Left lobe of liver (tissue), 2 donors: ENCODE measurements at regions not wholly inside any gene's neighbourhood (a gene's known extent, or its start where the extent isn't known, plus 50 kb on each side); places are given as distances from the start of the nearest gene placed in this dataset.

Experiments used
- ATAC-seq: fragments of 200-7000 bp; cut with Tn5 transposase; one replicate; pipeline ENCODE4 v1.9.1; 2020; ENCODE audit warnings: mild to moderate bottlenecking, moderate library complexity
- DNase-seq: peaks from one replicate; pipeline ENCODE4 v3.0.0-alpha.2; 2020; ENCODE audit warnings: low spot score
- donor health status: DM: no; HTN: no; CAD: no; lungs with moderate emphysema.
- donor health status: DM: no; HTN: yes; CAD: no.

DNA sequence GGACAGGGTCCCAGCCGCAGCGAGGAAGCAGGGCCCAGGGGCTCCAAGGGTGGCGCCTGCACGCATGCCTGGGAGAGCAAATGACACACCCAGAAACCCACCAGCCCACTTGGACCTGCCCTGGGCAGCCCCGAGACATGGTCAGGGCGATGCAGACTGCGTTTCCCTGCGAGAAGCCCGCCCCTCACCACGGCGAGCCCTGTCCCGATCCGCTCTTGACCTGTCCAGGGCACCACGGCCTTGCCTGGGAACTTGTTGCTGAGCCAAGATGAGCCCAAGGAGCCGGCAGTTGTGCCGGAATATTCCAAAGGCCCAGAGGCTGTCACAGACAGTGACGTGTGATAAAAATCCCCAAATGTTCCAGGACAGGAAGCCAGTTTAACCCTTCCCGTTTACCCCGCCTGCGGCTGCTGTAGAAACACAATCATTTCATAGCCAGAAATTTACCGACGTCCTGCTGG lies 78.1 kb downstream of the SIK1 start:
- ATAC-seq (peak; percentile 50), DNase-seq (no peak)

DNA sequence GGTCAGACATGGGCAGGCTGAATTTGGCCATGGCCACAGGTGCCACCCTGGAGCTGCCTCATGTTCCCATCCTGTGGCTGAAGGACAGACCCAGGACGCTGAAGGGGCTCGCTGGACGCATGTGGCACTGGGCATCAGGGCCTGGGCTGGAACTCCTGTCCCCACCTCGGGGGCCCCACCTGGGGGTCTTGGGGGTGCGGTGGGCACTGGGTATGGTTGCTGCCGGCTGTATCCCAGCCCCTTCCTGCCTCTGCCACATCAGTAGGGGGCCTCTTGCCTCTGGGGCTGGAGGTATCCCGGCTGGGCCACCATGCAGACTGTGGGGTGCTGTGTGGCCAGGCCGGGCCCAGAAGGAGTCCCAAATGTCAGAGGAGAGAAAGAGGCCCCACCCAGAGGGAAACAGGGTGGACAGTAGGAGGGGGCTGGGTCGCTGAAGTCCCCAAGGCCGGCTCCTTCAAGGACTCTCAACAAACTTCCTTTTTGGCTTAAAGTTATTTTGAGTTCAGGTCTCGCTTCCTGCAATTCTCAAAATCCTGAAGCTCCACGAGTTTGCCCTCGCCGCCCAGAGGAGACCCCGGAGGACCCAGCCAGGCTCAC lies 78.7 kb downstream of the SIK1 start:
- ATAC-seq (peak; percentile 9), DNase-seq (no peak)

GRCh38 chr21:43347461-43348169 lies 79.3 kb downstream of the SIK1 start:
- DNase-seq (no peak), ATAC-seq (no peak)

- no peak for DNase-seq
- no peak for ATAC-seq
These were observed 80.4 kb downstream of the SIK1 start for GRCh38 chr21:43346551-43346950.

- no peak for DNase-seq
- no peak for ATAC-seq
These were observed 81.1 kb downstream of the SIK1 start for GRCh38 chr21:43345746-43346409.

DNA sequence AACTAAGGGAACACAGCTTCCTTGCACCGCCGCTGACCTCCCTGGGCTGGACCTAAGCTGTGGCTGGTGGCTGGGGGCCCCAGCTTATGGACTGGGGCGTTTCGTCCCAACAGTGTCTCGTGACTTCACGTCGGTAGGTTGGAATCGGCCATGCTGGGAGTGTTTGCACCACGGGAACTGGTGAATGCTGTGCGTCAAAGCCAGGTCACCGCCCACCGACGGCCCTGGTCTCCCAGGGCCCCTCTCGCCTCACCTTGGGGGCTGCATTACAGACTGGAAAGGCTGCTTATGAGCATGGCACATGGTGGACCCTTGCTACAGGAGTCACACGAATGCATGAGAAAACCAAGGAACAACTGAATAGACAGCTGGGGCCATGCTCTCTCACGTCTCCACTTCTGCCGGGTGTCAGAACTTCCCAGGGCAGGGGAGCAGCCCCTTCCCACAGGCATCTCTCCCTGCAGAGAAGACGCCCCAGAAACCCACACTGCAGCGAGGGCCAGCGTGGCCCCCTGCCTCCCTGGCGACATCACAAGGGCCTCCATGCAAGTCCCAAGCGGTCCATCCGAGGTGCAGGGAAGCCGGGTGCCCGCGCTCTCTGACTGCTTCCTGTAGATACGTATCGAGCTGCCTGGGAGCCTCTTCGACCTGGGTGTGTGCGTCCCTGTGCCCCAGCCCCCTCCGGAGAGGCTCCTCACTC lies 81.7 kb downstream of the SIK1 start:
- no peak for ATAC-seq
- no peak for DNase-seq

GRCh38 chr21:43343992-43344886 lies 82.7 kb downstream of the SIK1 start:
- ATAC-seq = no peak
- DNase-seq = no peak

DNA sequence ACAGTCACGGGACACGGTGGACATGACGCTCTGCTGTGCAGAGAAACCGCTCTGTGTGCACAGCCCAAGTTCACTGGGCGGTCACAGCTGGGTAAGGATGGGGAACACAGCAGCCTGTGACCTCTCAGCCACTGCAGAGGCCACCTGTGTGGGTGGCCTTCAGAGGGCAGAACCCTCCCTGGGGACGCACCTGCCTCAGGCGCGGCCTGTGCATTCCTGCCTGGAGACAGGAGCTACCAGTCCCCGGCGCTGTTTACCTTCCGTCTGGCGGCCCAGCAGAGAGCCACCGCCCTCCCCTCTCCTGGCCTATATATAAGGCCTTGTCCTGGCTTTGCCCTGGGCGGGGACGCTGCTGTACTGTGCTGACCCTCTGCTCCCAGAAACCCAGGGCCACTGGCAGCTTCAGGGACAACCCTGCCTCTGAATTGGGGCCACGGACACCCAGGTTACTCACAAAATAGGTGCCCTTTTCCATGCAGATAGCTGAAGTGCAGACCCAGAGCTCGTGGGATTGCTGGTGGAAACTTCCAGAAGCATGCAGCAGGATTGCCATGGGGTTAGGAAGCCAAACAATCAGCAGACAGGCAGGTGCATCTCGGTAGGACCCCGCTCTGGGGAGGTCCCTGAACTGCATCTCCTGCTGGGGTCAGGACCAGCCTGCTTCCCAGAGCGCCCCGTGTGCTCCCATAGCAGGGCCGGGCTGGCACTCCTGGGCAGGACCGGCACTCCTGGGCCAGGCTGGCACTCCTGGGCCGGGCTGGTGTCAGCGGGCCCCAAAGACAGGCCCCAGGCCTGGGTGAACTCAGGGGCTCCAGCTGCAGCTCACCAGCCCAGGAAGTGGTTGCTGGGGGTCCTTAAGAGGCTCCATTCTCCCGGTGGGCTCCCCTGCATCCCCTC lies 83.6 kb downstream of the SIK1 start:
- ATAC-seq = peak; percentile 79
- peak; percentile 71 for DNase-seq

- ATAC-seq = no peak
These were observed 84.5 kb downstream of the SIK1 start for GRCh38 chr21:43342301-43342881.

GRCh38 chr21:43341378-43342161 lies 85.4 kb downstream of the SIK1 start:
- DNase-seq (no peak), ATAC-seq (no peak)

More at GRCh38 chr21:43342301-43342881, 84.5 kb downstream of the SIK1 start:
- DNase-seq = no peak

DNA sequence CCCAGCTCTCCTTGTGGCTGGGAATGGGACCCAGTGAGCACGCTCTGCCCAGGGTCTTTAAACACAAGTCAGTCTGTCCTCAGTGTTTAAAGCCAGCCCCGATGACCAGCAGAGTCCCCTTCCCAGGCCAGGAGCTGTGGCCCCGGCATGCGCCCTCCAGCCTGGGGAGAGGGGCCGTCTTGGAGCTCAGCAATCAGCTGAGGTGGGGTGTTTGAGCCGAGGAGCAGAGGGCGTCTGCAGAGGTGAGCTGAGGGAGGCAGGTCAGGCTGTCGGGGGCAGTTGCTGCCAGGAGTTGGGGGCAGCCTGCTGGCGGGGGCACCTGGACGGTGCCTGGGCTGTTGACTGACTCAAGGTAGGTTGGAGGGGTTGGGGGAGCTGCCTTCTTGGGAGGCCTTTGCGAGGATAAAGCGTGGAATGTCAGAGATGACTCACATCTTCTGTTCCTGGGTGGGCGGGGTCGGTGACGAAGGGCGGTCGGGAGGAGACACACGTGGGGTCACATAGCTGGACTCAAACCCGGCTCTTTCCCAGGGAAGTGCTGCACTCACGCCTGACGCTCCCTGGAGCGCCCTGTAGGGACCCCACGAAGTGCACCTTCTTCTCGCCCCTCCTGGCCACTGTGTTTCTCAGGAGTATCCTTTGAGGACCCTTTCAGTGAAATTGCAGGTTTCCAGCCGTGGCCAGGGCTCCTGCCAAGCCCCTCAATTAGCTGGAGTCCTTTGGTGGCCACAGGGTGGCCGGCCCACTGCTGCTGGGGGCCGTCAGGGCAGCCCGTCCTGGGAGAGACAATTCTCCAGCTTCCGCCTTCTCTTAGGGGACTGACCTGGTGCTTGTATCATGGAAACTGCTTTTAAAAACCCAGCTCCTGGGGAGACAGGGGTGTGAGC lies 86.2 kb downstream of the SIK1 start:
- DNase-seq (no peak), ATAC-seq (no peak)

GRCh38 chr21:43339668-43340067 lies 87.3 kb downstream of the SIK1 start:
- ATAC-seq (peak; percentile 71), DNase-seq (peak; percentile 68)

GRCh38 chr21:43338951-43339350 lies 88.0 kb downstream of the SIK1 start:
- no peak for ATAC-seq
- no peak for DNase-seq

GRCh38 chr21:43337901-43338655 lies 88.9 kb downstream of the SIK1 start:
- DNase-seq (no peak), ATAC-seq (no peak)

DNA sequence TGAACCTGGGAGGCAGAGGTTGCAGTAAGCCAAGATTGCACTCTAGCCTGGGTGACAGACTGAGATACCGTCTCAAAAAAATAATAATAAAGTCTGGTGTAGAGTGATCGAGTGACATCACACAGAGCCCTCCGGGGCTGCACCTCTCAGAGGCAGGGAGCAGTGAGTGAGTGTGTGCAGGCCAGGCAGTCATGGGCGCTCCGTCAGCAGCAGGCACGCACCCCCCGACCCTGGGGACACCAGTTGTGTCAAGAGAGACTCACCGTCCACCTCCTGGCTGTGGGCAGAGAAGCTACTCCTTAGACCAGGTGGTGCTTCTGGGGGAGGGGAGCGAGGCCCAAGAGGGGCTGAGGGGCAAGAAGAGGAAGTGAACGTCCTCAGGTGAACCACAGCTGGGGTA lies 91.8 kb downstream of the SIK1 start:
- DNase-seq (no peak), ATAC-seq (no peak)

DNA sequence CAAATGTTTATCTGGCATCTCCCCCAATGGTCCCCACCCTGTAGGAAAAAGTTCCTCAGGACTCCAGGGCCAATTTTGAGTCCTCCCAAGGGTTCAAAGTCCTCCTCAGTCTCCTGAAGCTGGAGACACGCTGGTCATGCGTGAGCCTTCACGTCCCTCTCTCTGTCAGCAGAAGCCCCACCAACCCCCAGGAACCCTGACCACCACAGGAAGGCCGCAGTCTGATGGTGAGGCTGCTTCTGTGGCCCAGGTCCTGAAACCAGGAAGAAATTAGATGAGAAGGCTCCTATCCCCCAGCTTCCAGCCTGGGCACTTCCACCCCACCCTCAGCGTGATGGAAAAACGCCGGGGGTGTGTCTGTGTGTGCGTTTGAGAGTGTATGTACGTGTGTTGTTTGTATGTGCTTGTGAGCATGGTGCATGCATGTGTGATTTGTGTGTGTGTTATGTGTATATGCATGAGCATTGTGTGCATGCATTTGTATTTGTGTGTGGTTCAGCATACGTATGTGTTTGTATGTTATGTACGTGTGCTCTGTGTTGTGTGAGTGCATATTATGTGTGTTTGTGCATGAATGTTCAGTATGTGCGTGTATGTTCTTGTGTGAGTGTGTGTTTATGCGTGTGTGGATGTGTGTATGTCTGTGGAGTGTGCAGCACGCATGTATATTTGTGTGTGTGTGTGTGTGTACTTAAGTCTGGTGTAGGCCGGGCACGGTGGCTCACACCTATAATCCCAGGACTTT lies 92.5 kb downstream of the SIK1 start:
- no peak for DNase-seq
- ATAC-seq = no peak
